ENCODE measurements at regions not wholly inside any gene's neighbourhood (a gene's known extent, or its start where the extent isn't known, plus 50 kb on each side); places are given as distances from the start of the nearest gene placed in this dataset.

DNA sequence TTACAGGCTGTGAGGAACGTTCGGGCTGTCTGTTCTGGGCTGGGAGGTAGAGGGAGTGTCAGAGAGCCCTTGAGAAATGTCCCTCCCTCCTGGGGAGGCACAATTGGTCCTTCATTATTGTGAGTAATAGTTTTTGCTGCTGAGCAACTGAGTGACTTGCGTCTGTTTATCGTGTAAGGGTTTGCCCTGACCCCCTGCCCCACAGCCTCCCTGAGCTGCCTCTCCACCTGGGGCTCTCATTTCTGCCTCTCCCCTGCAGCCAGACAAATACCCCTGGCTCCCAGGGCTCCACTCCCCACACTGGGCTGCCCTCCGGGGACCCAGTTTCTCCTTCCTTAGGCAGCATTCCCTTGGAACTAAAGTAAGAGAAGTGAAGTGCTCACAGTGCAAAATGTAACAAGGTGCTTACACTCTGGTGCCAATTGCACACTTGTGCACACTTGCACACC, 174.9 kb upstream of the MVB12B start (continued):
- TF ChIP-seq, protein P1, sequence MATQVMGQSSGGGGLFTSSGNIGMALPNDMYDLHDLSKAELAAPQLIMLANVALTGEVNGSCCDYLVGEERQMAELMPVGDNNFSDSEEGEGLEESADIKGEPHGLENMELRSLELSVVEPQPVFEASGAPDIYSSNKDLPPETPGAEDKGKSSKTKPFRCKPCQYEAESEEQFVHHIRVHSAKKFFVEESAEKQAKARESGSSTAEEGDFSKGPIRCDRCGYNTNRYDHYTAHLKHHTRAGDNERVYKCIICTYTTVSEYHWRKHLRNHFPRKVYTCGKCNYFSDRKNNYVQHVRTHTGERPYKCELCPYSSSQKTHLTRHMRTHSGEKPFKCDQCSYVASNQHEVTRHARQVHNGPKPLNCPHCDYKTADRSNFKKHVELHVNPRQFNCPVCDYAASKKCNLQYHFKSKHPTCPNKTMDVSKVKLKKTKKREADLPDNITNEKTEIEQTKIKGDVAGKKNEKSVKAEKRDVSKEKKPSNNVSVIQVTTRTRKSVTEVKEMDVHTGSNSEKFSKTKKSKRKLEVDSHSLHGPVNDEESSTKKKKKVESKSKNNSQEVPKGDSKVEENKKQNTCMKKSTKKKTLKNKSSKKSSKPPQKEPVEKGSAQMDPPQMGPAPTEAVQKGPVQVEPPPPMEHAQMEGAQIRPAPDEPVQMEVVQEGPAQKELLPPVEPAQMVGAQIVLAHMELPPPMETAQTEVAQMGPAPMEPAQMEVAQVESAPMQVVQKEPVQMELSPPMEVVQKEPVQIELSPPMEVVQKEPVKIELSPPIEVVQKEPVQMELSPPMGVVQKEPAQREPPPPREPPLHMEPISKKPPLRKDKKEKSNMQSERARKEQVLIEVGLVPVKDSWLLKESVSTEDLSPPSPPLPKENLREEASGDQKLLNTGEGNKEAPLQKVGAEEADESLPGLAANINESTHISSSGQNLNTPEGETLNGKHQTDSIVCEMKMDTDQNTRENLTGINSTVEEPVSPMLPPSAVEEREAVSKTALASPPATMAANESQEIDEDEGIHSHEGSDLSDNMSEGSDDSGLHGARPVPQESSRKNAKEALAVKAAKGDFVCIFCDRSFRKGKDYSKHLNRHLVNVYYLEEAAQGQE (IDR thresholded peaks at IDR 0.05; ENCODE audit: unreplicated experiment): no peak
- TF ChIP-seq EZH2phosphoT487 (IDR thresholded peaks at IDR 0.05; ENCODE audit: unreplicated experiment): no peak

DNA sequence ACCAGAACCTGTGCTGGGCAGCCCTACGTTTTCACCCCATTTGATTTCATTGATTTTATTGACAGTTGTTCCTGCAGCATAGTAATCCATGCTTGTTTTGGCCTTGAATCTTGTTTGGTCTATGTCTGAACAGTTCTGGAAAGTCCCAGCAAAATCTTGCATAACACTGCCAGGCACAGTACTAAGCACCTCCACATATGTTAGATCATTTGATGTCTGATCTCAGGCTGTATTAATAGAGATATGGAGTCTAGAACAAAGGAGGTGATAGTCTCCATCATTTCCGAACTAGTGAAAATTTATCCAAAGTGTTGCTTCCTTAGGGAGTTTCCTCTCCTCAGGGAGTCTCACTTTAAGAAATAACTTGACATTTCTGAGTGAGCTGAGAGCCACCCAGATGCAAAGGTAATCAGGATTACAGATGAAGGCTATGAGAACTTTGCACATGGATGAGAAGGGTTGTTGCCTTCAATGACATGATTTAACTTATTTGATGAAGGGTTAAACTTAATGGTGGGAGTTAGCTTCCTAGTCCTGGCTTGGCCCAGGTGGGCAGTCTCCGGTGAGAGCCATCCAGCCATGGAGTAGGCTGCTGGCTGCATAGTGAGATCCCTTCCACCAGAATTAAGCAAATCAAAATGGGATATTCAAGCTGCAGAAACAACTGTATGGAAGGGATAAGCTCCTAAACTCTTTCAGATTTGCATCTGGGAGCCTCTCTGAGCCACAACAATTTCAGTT, 173.8 kb upstream of the MVB12B start:
- no peaks in the 10 kb centered on the region for H3K36me3 ChIP-seq (ENCODE audit: insufficient read depth)
- H3K4me3 ChIP-seq: no peak overlapping the region
- DNase-seq (ENCODE audit: low spot score) (no peak), ATAC-seq (no peak)
- Mint-ChIP-seq H3K4me1 (peaks cover 11% of the 10 kb centered on the region), H3K27ac (no peak overlapping the region), H3K9me3 (no peaks in the 10 kb centered on the region), H3K4me3 (no peak overlapping the region), H3K27me3 (ENCODE audit: insufficient read depth, low read depth, poor library complexity) (peaks cover 17% of the 10 kb centered on the region), H3K36me3 (ENCODE audit: low read depth) (no peaks in the 10 kb centered on the region)
- H3K4me2 ChIP-seq: no peak overlapping the region
- no peaks in the 10 kb centered on the region for H4K20me1 ChIP-seq (replicated peaks; ENCODE audit: insufficient read depth)
- peaks cover 8% of the 10 kb centered on the region; the same call in 1 of the 2 replicates for H3K4me1 ChIP-seq (ENCODE audit: insufficient read depth)
- H3K79me2 ChIP-seq (replicated peaks; ENCODE audit: insufficient read depth): no peaks in the 10 kb centered on the region
- no peak overlapping the region for H3K27ac ChIP-seq (ENCODE audit: low read depth)
- peaks cover 9% of the 10 kb centered on the region; the same call in 1 of the 2 replicates for H3K9me2 ChIP-seq (ENCODE audit: insufficient read depth)
- H2AFZ ChIP-seq: no peak overlapping the region
- H3K27me3 ChIP-seq (ENCODE audit: insufficient read depth): peaks cover 4% of the 10 kb centered on the region; the same call in 1 of the 2 replicates
- H3F3A ChIP-seq (replicated peaks; ENCODE audit: low read depth): no peaks in the 10 kb centered on the region
- TF ChIP-seq ZNF331 (CRISPR knock-in tag; IDR thresholded peaks at IDR 0.05; ENCODE audit: low read depth) (no peak), EZH2phosphoT487 (IDR thresholded peaks at IDR 0.05; ENCODE audit: unreplicated experiment) (no peak), POLR2AphosphoS5 (IDR thresholded peaks at IDR 0.05; ENCODE audit: low read depth) (no peak), ZNF114 (CRISPR knock-in tag; IDR thresholded peaks at IDR 0.05) (no peak), JUNB (IDR thresholded peaks at IDR 0.05; ENCODE audit: unreplicated experiment) (no peak), STAT1 (IDR thresholded peaks at IDR 0.05; ENCODE audit: unreplicated experiment) (no peak), CREB1 (CRISPR knock-in tag; IDR thresholded peaks at IDR 0.05; ENCODE audit: low read depth) (no peak), EZH2 (IDR thresholded peaks at IDR 0.05; ENCODE audit: low read depth, unreplicated experiment) (no peak)
- TF ChIP-seq, protein P2, sequence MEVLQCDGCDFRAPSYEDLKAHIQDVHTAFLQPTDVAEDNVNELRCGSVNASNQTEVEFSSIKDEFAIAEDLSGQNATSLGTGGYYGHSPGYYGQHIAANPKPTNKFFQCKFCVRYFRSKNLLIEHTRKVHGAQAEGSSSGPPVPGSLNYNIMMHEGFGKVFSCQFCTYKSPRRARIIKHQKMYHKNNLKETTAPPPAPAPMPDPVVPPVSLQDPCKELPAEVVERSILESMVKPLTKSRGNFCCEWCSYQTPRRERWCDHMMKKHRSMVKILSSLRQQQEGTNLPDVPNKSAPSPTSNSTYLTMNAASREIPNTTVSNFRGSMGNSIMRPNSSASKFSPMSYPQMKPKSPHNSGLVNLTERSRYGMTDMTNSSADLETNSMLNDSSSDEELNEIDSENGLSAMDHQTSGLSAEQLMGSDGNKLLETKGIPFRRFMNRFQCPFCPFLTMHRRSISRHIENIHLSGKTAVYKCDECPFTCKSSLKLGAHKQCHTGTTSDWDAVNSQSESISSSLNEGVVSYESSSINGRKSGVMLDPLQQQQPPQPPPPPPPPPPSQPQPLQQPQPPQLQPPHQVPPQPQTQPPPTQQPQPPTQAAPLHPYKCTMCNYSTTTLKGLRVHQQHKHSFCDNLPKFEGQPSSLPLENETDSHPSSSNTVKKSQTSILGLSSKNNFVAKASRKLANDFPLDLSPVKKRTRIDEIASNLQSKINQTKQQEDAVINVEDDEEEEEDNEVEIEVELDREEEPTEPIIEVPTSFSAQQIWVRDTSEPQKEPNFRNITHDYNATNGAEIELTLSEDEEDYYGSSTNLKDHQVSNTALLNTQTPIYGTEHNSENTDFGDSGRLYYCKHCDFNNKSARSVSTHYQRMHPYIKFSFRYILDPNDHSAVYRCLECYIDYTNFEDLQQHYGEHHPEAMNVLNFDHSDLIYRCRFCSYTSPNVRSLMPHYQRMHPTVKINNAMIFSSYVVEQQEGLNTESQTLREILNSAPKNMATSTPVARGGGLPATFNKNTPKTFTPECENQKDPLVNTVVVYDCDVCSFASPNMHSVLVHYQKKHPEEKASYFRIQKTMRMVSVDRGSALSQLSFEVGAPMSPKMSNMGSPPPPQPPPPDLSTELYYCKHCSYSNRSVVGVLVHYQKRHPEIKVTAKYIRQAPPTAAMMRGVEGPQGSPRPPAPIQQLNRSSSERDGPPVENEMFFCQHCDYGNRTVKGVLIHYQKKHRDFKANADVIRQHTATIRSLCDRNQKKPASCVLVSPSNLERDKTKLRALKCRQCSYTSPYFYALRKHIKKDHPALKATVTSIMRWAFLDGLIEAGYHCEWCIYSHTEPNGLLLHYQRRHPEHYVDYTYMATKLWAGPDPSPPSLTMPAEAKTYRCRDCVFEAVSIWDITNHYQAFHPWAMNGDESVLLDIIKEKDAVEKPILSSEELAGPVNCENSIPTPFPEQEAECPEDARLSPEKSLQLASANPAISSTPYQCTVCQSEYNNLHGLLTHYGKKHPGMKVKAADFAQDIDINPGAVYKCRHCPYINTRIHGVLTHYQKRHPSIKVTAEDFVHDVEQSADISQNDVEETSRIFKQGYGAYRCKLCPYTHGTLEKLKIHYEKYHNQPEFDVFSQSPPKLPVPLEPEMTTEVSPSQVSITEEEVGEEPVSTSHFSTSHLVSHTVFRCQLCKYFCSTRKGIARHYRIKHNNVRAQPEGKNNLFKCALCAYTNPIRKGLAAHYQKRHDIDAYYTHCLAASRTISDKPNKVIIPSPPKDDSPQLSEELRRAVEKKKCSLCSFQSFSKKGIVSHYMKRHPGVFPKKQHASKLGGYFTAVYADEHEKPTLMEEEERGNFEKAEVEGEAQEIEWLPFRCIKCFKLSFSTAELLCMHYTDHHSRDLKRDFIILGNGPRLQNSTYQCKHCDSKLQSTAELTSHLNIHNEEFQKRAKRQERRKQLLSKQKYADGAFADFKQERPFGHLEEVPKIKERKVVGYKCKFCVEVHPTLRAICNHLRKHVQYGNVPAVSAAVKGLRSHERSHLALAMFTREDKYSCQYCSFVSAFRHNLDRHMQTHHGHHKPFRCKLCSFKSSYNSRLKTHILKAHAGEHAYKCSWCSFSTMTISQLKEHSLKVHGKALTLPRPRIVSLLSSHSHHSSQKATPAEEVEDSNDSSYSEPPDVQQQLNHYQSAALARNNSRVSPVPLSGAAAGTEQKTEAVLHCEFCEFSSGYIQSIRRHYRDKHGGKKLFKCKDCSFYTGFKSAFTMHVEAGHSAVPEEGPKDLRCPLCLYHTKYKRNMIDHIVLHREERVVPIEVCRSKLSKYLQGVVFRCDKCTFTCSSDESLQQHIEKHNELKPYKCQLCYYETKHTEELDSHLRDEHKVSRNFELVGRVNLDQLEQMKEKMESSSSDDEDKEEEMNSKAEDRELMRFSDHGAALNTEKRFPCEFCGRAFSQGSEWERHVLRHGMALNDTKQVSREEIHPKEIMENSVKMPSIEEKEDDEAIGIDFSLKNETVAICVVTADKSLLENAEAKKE (CRISPR knock-in tag; IDR thresholded peaks at IDR 0.05): no peak
- TF ChIP-seq, protein P3, sequence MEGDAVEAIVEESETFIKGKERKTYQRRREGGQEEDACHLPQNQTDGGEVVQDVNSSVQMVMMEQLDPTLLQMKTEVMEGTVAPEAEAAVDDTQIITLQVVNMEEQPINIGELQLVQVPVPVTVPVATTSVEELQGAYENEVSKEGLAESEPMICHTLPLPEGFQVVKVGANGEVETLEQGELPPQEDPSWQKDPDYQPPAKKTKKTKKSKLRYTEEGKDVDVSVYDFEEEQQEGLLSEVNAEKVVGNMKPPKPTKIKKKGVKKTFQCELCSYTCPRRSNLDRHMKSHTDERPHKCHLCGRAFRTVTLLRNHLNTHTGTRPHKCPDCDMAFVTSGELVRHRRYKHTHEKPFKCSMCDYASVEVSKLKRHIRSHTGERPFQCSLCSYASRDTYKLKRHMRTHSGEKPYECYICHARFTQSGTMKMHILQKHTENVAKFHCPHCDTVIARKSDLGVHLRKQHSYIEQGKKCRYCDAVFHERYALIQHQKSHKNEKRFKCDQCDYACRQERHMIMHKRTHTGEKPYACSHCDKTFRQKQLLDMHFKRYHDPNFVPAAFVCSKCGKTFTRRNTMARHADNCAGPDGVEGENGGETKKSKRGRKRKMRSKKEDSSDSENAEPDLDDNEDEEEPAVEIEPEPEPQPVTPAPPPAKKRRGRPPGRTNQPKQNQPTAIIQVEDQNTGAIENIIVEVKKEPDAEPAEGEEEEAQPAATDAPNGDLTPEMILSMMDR (conservative IDR thresholded peaks at IDR 0.05; ENCODE audit: low read depth in 2 of 2): no peak

All from GM23338 (cell line).